ENCODE measurements at regions not wholly inside any gene's neighbourhood (a gene's known extent, or its start where the extent isn't known, plus 50 kb on each side); places are given as distances from the start of the nearest gene placed in this dataset.

DNA sequence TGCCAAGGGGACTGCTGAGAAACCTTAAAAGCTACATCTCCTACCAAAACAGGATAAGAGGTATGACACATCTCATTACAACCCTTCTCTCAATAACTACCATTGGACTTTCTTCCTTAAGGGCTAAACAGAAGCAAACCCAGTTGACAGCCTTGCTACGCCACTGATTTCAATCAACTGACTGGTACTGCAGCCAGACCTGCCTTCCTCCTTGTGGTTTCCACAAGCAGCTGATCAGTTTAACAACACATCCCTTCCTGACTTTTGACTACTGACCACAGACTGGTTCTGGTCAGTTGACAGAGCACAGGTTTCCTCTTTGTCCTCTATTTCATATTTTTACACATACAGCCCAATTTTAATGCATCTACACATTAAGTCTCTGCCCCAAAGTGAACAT is 108.8 kb downstream of the ADAMTS1 start:
- no peak for DNase-seq

DNA sequence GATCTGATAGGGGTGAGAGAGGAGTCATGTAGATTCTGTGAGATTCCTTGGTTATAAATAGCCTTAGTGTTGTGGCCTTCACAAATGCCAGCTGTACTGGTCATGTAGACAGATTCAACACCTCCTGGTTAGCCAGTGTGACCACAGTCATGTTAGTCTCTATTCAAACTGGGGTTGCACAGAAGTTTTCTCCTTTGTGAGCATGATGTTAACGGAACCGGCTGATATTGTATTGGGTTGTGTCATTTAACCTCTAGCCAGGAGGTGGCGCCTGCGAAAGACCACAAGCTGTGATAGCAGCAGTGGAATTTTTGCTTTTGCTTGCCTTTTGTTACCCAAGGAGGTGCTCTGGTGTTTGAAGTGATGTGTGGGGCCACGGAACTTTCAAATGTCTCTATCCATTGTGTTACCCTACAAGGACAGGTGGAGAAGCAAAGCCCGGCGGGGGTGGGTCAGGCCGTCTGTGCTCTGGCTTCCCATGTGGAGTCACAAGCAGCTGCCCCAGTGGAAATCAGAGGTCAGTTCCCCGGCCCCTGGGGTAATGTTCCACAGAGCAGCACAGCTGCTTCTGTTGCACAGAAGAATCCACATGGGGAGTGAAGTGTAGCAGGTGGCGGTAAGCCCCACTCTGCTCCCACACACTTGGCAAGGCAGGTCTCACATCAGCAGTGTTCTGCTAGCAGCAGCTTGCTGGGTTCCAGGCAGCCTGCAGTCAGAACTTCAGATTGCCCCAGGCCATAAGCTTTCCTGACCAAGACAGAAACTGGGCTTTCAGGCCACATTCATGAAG is 112.6 kb downstream of the ADAMTS1 start:
- DNase-seq: peak; percentile 42

DNA sequence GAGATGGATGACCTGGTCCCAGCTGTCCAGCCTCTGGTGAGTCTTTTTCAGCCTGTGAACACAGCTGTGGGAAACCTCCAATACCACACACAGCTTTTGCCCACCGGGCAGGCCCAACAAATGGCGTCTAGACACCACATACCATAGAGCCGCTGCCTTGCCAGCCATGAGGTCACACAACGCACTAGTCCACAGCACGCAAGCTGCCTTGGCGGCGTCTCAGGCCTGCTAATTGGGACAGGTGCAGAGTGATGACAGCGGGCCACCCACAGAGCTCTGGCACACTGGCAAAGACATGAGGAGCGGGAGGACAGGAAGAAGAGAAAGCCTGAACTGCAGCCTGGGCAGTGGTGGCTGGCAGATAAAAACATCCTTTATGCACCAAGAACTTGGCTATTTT is 125.5 kb downstream of the ADAMTS1 start:
- no peak for DNase-seq

GRCh38 chr21:26717146-26717739 is 128.0 kb downstream of the ADAMTS1 start:
- DNase-seq: no peak

GRCh38 chr21:26715878-26716506 is 129.2 kb downstream of the ADAMTS1 start:
- DNase-seq: peak; percentile 27

- DNase-seq: no peak
Measured at GRCh38 chr21:26715116-26715515, 130.1 kb downstream of the ADAMTS1 start.

- no peak for DNase-seq
Measured at GRCh38 chr21:26710155-26710554, 135.1 kb downstream of the ADAMTS1 start.

- DNase-seq: no peak
Measured at GRCh38 chr21:26709090-26709489, 136.0 kb upstream of the CYYR1 start.

DNA sequence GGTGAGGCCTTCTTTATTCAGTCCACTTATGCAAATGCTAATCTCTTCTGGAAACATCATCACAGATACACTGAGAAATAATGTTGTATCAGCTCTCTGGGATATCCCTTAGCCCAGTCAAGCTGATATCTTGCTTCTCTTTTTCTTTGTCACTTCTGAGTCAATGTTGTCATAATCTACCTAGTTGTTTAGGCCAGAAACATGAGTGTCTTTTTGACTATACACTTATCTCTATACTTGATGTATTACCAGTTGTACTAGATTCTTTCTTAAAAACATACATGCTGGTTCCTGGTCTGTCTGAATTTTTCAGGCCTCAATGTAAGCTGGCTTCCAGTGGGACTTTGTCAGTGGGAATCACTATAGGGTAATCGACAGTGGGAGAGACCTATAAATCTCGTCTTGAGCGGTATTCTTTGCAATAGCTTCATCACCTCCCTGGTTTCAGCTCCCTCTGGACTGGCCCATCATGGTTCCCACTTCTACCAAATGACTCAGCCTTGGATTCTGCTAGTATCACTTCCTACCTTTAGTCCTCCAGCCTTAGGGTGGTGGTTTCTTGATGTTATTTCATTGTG is 135.2 kb upstream of the CYYR1 start:
- no peak for DNase-seq

GRCh38 chr21:26707246-26707645 is 134.2 kb upstream of the CYYR1 start:
- DNase-seq: no peak

GRCh38 chr21:26698416-26698815 is 125.3 kb upstream of the CYYR1 start:
- no peak for DNase-seq

- no peak for DNase-seq
Measured at GRCh38 chr21:26691416-26691815, 118.3 kb upstream of the CYYR1 start.

GRCh38 chr21:26686705-26687104 is 113.6 kb upstream of the CYYR1 start:
- no peak for DNase-seq

DNA sequence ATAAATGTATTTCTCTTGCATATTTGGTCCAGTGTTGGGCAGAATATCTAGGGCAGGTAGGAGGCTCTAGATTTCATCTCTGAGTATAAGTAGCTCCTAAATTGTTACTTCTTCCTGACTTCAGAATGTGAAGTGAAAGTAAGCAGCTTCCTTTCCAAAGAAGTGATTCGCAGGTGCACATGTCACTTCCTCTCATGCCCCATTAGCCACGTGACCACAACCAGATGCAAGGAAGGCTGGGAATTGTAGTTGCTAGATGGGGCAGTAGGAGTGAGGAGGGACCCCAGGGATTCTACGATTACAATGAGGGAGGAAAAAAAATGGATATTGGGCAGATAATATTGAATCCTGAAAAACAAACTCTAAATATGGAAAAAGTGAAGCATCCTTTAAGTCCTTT is 113.2 kb upstream of the CYYR1 start:
- no peak for DNase-seq

DNA sequence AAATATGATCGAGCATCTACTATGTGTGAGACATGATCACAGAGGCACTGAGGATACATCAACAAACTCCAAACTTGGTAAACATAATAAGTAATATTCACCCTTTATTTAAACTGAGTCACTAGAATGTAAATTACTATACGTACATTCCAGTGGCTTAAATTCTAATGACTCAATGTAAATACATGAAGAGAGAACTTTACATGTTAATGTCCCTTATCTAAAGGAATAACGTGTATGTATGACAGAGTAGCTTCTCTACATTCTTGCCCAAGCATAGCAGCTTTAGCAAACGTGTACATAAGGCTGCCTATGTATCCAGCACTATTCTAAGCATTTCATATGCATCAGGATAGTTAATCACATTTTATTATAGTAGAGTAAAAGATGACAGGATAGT is 111.8 kb upstream of the CYYR1 start:
- no peak for DNase-seq

GRCh38 chr21:26683996-26684395 is 110.9 kb upstream of the CYYR1 start:
- DNase-seq: no peak

DNA sequence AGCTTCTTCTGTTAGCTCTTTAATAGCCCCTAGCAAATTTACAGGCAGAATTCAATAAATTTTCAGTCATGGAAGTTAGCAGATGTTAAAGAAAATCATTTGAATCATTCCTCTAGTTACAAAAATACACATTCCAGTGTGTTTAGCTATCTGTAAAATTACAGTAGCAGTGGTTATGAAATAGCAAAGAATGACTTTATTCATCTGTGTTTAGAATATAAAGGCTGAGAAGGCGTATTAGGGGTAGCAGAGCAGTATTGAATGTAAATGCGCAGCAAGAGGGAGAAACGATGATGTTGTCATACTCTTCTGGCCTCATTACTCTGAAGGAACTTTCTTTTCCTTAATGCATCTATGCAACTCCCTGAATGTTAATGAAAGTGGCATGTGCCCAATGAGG is 106.2 kb upstream of the CYYR1 start:
- no peak for DNase-seq

- DNase-seq: no peak
Measured at GRCh38 chr21:26674323-26674722, 101.2 kb upstream of the CYYR1 start.

GRCh38 chr21:26669215-26669764 is 96.2 kb upstream of the CYYR1 start:
- no peak for DNase-seq

- DNase-seq: no peak
Measured at GRCh38 chr21:26659757-26660156, 86.7 kb upstream of the CYYR1 start.

DNA sequence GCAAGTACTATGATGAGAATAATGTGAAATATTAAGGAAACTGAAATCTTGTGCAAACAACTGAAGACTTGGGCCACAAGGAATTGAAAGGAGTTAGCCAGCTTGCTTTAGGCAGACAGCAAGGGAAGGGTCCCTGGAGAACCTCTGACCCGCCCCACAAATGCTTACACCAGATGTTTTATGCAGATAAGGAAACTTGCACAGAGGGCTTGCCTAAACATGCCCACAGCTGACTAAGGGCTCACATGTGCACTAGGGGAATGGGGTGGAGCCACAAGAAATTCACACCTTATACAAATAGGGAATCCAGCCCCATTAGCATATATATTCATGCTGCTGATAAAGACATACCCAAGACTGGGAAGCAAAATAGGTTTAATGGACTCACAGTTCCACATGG is 86.1 kb upstream of the CYYR1 start:
- DNase-seq: no peak

- DNase-seq: no peak
Measured at GRCh38 chr21:26655460-26655859, 82.4 kb upstream of the CYYR1 start.

- DNase-seq: no peak
Measured at GRCh38 chr21:26653430-26653829, 80.3 kb upstream of the CYYR1 start.

- DNase-seq: no peak
Measured at GRCh38 chr21:26652854-26653253, 79.8 kb upstream of the CYYR1 start.

All from amniotic stem cell (primary cell).